ENCODE measurements at regions not wholly inside any gene's neighbourhood (a gene's known extent, or its start where the extent isn't known, plus 50 kb on each side); places are given as distances from the start of the nearest gene placed in this dataset.

GRCh38 chr4:19438233-19438632 lies 813.5 kb upstream of the SLIT2 start:
- peaks cover 39% of the 10 kb centered on the region for H3K27me3 Mint-ChIP-seq (ENCODE audit: low read depth)
- H3K9me3 Mint-ChIP-seq, result peaks cover 47% of the 10 kb centered on the region in 2 experiments
- no CpG with 5 or more reads among the region's 1 CpG for WGBS (ENCODE audit: extremely low coverage, insufficient read length, low lambda C conversion rate)
- DNase-seq, result no peak
- no peak overlapping the region for H3K4me2 ChIP-seq (ENCODE audit: insufficient read depth, insufficient read length, low read length)
- no peak overlapping the region for H4K8ac ChIP-seq (replicated peaks; ENCODE audit: insufficient read length, low read depth, low read length)
- H3K27ac ChIP-seq (ENCODE audit: insufficient read length, low read depth, low read length), result no peak overlapping the region
- no peaks in the 10 kb centered on the region for H3K4me1 ChIP-seq (ENCODE audit: insufficient read depth, low read length)
- no peak overlapping the region for H3T11ph ChIP-seq (ENCODE audit: low read length)
- H3K79me2 ChIP-seq (ENCODE audit: insufficient read depth, low read length), result no peaks in the 10 kb centered on the region
- H2AFZ ChIP-seq (ENCODE audit: low read length), result no peak overlapping the region
- H3K36me3 Mint-ChIP-seq (ENCODE audit: insufficient read depth in 1 of 3, low read depth in 3 of 3), result peaks cover 21 to 41% (median 25%) of the 10 kb centered on the region in 3 experiments
- no peak overlapping the region for H2AK5ac ChIP-seq (ENCODE audit: insufficient read length, low read length)
- no peak overlapping the region for H2BK15ac ChIP-seq (ENCODE audit: low read depth, low read length)
- H3K23ac ChIP-seq (ENCODE audit: insufficient read length, low read depth, low read length), result no peak overlapping the region
- H3K4me3 Mint-ChIP-seq, result no peak overlapping the region
- peaks cover 23% of the 10 kb centered on the region for H3K9me3 ChIP-seq (ENCODE audit: control insufficient read depth, low read depth, low read length)
- H3K4me1 Mint-ChIP-seq, result no peaks in the 10 kb centered on the region
- no peak overlapping the region for H3K9ac ChIP-seq (ENCODE audit: extremely low read depth, insufficient read length, low read length)
- no peak overlapping the region for H2BK12ac ChIP-seq (ENCODE audit: insufficient read length, low read depth, low read length)
- no peak overlapping the region for H4K91ac ChIP-seq (ENCODE audit: insufficient read length, low read depth, low read length)
- no peak overlapping the region for H3K18ac ChIP-seq (ENCODE audit: insufficient read length, low read depth, low read length)
- H2BK20ac ChIP-seq (ENCODE audit: low read depth, low read length, poor library complexity, severe bottlenecking), result no peak overlapping the region
- no peak overlapping the region for H3K14ac ChIP-seq (ENCODE audit: insufficient read depth, low read length)
- H2BK120ac ChIP-seq (ENCODE audit: low read depth, low read length, poor library complexity, severe bottlenecking), result no peak overlapping the region
- no peaks in the 10 kb centered on the region for H4K20me1 ChIP-seq (ENCODE audit: control insufficient read depth, insufficient read depth, insufficient read length)
- TF ChIP-seq CTCF (conservative IDR thresholded peaks at IDR 0.05), result no peak
- H4K5ac ChIP-seq (ENCODE audit: insufficient read length, low read depth, low read length), result no peak overlapping the region
- no peak overlapping the region for H2BK5ac ChIP-seq (ENCODE audit: insufficient read length, low read length)
- no peaks in the 10 kb centered on the region for H3K79me1 ChIP-seq (ENCODE audit: insufficient read depth, low read depth, low read length, poor library complexity, severe bottlenecking)
- H3K23me2 ChIP-seq (ENCODE audit: insufficient read length, low read depth, low read length, poor library complexity, severe bottlenecking), result no peaks in the 10 kb centered on the region
- H3K4ac ChIP-seq (ENCODE audit: low read depth, low read length), result no peak overlapping the region
- H3K27ac Mint-ChIP-seq, result no peak overlapping the region
- no peak overlapping the region for H3K56ac ChIP-seq (ENCODE audit: insufficient read length, low read depth, low read length)
- no peaks in the 10 kb centered on the region for H3K27me3 ChIP-seq (ENCODE audit: insufficient read depth, low read length)
